COR-L47 (cell line): ENCODE measurements at regions not wholly inside any gene's neighbourhood (a gene's known extent, or its start where the extent isn't known, plus 50 kb on each side); places are given as distances from the start of the nearest gene placed in this dataset.
"Not testable (repeated sequence)": the region's sequence is repeated elsewhere in the genome, so short reads cannot be mapped to it uniquely, and the experiment has no call there.

ENCODE experiments used
- DNase-seq: peaks from one replicate; lab custom pipeline; 2025; lab: John Stamatoyannopoulos, UW

- DNase-seq: not testable (repeated sequence)
These were observed 103.6 kb upstream of the NUDT6 start for GRCh38 chr4:123026015-123026414.

GRCh38 chr4:123031664-123032063, 109.3 kb upstream of the NUDT6 start:
- no peak for DNase-seq

DNA sequence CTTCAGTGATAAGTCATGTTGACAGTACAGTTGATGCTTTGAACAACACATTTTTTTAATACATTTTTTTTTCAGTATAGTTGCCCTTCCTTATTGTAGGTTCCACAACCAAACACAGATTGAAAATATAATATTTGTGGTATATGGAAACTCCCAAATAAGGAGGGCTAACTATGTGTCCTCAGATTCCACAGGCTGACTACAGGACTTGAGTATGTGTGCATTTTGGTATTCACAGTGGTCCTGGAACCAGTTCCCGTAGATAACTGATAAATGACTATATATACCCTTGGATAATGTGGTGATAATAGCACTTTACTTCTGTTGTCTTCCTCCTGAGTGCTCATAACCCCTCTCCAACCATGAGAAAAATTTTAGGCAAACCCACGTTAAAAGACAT, 111.6 kb upstream of the NUDT6 start:
- no peak for DNase-seq

DNA sequence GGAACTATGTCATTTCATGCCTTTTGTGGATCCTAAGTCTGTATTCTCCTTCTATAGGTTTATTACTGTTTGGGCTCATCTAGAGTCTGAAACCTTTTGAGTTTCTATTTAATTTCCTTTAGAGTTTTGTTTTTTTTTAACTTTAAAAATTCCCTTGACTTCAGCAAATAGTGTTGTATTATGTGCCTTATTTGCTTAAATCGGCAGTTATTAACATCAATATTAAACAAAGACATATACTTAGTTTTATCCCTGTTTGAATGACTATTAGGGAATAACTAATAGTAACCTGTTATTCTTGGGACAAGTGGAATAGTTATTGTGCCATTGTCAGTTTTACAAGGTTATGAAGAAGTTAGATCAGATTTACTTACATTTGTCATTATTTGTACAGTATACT, 112.8 kb upstream of the NUDT6 start:
- no peak for DNase-seq

DNA sequence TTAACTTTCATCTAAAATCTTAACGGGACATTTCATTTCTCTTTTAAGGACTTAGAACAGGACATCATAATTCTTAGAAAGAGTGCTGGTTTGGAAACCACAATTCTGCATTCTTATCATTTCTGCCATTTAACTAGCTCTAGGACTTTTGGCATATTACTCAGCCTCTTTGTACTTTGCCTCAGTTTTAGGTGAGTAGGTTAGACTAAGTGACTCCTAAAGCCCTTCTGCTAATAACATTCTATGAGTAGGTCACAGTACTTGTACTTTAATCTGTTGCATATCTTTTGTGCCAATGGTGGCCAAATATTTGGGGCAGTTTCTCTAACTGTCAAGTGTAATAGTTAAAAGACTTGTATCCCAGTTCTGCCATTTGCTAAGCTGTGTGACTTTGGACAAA, 115.4 kb upstream of the NUDT6 start:
- DNase-seq: no peak

- no peak for DNase-seq
These were observed 119.7 kb upstream of the NUDT6 start for GRCh38 chr4:123042095-123042494.

DNA sequence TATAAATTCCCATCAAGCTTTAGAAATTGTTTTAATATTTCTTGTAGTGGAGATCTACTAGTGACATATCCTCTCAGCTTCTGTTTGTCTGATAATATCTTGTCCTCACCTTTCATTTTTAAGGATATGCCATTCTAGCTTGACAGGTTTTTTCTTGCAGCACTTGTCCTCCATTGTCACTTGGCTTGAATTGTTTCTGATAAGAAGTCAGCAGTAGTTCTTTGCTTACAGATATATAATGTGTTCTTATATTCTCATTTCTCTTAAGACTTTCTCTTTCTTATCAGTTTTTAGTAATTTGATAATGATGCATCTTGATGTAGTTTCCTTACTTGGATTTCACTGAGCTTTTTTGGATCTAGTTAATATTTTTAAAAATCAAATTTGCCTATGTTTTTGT, 120.6 kb upstream of the NUDT6 start:
- no peak for DNase-seq

- no peak for DNase-seq
These were observed 121.5 kb upstream of the NUDT6 start for GRCh38 chr4:123043793-123044425.

DNA sequence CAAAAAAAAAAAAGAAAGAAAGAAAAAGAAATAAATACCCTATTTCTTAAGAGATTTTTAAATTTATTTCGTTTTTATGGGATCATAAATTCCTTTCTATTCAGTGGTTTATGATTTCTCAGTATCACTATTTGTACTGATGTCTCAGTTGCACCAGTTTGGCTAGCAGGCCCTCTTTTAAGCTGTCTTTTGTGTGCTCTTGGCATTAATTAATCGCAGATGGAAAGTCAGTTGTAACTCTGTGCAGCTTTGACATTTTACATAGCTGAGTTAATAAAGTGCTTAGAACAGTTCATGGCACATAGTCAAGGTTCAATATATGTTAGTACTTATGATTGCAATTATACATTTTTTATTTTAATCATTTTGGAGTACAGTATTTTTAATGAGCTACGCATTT, 123.7 kb upstream of the NUDT6 start:
- DNase-seq: no peak

- DNase-seq: no peak
These were observed 127.6 kb upstream of the NUDT6 start for GRCh38 chr4:123050018-123050417.

GRCh38 chr4:123052007-123052406, 129.6 kb upstream of the NUDT6 start:
- DNase-seq: no peak

DNA sequence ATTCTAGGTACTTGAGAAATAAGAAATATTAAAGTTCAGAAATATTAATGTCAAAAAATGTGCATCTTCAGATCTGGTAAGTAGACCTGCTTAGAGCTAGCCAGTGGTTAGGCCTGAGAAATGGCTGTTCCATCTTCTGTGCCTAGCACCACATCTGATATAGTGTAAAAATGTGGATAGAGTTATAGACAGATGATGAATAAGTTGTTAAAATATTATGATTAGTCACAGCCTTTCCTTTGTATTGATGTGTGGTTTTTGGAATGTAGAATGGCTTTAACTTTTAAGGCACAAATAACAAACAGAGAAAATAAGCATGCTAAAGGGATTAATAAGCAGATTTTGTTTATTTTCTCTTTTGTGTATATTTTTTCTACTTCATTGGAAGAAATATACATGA, 133.5 kb upstream of the NUDT6 start:
- DNase-seq: no peak

GRCh38 chr4:123060039-123060770, 137.8 kb upstream of the NUDT6 start:
- DNase-seq: no peak

GRCh38 chr4:123064390-123064789, 142.0 kb upstream of the NUDT6 start:
- no peak for DNase-seq

GRCh38 chr4:123068081-123068480, 145.7 kb upstream of the NUDT6 start:
- no peak for DNase-seq

DNA sequence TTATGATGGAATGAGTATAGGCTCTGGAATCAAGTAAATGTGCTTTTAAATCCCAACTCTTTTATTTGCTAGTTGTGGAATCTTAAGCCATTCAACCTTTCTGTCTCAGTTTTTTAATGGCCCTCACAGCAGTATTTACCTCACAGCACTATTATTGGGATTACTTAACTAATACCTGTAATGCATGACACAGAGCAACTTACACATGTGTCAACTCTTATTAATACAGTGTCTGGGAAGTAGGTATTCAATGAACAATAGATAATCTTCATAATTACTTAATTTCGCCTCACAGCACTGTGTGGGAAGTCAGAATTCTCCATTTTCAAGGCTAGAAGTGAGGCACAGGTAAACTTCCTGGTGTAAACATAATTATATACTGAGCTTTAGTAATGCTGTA, 149.7 kb upstream of the NUDT6 start:
- DNase-seq: no peak

DNA sequence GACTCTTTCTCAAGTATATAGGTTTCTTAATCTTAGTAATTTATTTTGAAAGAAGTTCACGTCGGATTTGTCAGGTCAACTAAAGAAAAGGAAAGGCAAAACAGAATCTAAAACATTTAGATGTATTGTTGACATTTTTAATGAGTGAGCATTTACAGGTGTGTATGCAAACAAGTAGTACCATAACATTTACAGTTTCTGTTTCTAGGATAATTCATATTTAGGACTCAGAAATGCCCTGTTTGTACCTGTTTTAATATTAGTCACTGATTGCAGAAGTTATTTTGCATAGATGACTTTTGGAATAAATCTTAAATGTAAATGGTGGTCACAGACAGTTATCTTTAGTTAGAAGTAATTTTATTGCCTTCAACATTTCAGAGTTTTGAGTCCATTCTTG, 151.3 kb upstream of the NUDT6 start:
- DNase-seq: no peak

DNA sequence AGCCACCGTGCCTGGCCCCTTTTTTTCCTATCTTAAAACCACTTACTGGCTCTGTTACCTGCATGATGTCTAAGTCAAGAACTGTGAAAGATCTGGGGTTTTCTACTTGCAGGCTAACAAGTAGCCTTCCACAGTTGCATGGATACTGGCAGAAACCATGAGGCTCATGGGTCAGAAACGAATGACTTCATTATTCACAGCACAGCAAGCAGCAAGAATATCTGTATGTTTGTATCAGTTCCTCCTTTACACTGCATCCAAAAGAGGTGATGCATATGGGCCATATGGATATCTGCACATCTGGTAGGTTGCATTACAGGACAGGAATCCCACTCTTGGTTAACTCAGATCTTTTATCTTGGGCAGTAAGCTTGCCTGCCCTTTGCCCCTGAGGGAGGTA, 154.9 kb upstream of the NUDT6 start:
- no peak for DNase-seq

DNA sequence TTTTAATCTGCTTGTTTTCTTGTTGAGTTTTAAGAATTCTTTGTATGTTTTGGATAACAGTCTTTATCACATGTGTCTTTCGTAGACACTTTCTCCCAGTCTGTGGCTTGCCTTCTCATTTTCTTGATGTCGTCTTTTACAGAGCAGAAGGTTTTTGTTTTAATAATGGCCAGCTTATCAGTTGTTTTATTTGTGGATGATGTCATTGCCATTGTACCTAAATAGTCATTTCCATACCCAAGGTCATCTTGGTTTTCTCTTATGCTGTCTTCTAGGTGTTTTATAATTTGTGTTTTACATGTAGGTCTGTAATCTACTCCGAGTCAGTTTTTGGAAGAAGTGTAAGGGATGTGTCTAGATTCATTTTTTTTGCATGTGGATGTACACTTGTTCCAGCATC, 159.6 kb upstream of the NUDT6 start:
- DNase-seq: no peak

DNA sequence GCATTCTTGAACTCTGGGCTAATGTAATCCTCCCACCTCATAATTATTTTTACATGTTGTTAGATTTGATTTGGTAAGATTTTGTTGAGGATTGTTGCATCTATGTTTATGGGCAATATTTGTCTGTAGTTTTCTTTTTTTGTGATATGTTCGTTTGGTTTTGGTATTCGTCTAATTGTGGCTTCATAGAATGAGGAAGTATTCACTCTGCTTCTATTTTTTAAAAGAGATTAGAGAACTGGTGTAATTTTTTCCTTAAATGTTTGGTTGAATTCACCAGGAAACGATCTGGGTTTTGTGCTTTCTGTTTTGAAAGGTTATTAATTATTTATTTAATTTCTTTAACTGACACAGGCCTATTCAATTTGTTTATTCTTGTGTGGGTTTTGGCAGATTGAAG, 161.2 kb upstream of the NUDT6 start:
- no peak for DNase-seq

DNA sequence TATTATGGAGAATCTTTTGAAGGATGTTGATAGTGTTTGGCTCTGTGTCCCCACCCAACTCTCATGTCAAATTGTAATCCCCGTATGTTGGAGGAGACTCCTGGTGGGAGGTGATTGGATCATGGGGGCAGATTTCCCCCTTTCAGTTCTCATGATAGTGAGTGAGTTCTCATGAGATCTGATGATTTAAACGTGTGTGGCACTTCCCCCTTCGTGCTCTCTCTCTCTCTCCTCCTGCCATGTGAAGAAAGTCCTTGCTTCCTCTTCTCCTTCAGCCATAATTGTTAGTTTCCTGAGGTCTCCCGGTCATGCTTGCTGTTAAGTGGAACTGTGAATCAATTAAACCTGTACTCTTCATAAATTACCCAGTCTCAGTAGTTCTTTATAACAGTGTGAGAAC, 166.1 kb upstream of the NUDT6 start:
- DNase-seq: no peak

DNA sequence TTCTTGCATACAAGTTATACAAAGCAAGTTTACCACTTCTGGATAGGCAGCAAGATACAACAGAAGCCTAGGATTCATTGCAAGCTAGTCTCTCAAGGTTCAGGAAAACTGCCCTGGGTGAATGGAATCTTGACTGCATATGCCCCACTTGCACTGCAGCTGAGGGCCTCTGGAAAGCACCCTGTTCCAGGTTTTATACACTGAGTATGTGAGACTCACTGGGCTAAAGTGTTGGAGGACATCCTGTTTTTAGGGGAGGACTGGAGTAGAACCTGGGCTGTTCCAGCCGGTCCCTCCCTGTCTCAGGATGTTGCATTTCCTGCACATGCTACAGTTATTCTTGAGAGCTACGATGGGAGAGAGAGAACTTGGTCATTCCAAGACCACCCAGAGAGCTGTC, 168.5 kb upstream of the NUDT6 start:
- DNase-seq: no peak

GRCh38 chr4:123092586-123092985, 170.2 kb upstream of the NUDT6 start:
- DNase-seq: no peak

- DNase-seq: no peak
These were observed 170.8 kb upstream of the NUDT6 start for GRCh38 chr4:123093236-123093635.
